Choroid plexus epithelial cell (primary cell): ENCODE measurements at regions not wholly inside any gene's neighbourhood (a gene's known extent, or its start where the extent isn't known, plus 50 kb on each side); places are given as distances from the start of the nearest gene placed in this dataset.

Experiments used
- DNase-seq: peaks from one replicate; pipeline ENCODE4 v3.0.0-alpha.2; 2010; ENCODE audit warnings: low read depth
- H3K4me3 ChIP-seq: 2 replicates; pipeline ENCODE4 v1.5.1; 2011; ENCODE audit warnings: low read depth, mild to moderate bottlenecking, control low read depth, low read length, moderate library complexity
- CTCF ChIP-seq: conservative IDR thresholded peaks from 2 replicates; pipeline ENCODE4 v1.5.1; 2011; ENCODE audit warnings: low read depth, mild to moderate bottlenecking, control low read depth, inconsistent platforms, low read length, moderate library complexity

DNA sequence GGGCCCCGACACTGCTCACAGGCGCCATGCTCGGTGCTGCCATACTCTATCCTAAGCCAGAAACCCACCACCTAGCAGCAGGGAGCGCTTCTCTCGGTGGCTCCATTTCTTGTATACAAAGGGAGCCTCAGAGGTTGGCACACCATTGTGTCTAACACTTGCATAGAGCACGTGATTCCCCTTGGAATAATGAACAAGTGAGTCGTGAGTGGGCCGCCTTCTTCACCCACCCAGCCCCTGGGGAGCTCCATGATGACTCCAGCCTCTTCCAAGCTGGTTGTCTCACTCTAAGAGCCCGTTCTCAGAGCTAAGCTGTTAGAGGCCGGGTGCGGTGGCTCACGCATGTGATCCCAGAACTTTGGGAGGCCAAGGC is 82.3 kb upstream of the ZNF469 start:
- H3K4me3 ChIP-seq: no peak overlapping the region
- TF ChIP-seq CTCF: no peak
- no peak for DNase-seq

DNA sequence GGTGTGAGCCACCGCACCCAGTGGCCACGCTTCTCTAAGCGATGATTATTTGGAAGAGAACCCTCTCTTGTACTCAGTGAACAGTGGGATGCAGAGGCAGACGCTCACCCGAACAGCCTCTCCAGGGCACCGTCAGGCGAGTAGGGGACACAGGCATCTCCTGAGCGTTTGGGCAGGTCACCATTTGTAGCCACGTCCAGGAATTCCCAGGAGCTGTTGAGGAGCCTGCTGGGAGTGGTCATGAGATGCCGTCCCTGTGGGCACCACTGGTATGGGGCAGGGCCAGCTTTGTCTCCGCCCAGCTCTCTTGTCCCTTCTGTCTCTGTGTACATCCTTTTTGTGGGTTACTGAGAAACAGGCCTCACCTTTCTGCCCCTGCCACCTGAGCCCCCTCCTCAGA is 81.3 kb upstream of the ZNF469 start:
- H3K4me3 ChIP-seq: no peak overlapping the region

GRCh38 chr16:88301886-88302285 is 80.9 kb upstream of the ZNF469 start:
- no peak overlapping the region for H3K4me3 ChIP-seq
- no peak for TF ChIP-seq CTCF
- no peak for DNase-seq

More for the DNA sequence above, 81.3 kb upstream of the ZNF469 start:
- TF ChIP-seq CTCF: no peak
- no peak for DNase-seq

DNA sequence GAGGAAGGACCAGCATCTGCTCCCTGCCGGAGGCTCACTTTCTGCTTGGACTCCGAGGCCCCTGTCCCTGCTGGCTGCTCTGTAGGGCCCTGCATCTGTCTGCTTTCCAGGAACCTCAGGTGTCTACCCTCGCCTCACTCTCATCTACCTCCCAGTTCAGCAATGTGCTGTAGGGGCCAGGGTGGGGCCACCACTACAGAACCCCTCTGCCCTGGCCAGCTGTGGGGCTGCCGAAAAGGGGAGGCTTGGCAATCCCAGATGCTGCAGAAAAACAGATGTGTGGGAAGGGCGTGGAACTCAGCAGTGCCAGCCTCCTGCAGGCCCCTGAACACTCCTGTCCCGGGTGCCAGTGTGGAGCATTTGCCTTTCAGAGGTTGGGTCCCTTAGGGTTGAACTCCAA is 80.1 kb upstream of the ZNF469 start:
- no peak for TF ChIP-seq CTCF

GRCh38 chr16:88303405-88303804 is 79.4 kb upstream of the ZNF469 start:
- no peak for DNase-seq
- no peak overlapping the region for H3K4me3 ChIP-seq
- no peak for TF ChIP-seq CTCF

More for the DNA sequence above, 80.1 kb upstream of the ZNF469 start:
- DNase-seq: no peak
- H3K4me3 ChIP-seq: no peak overlapping the region

- no peak overlapping the region for H3K4me3 ChIP-seq
- peak; percentile 96 for DNase-seq
- no peak for TF ChIP-seq CTCF
Observed at GRCh38 chr16:88303890-88304819, 78.6 kb upstream of the ZNF469 start.

DNA sequence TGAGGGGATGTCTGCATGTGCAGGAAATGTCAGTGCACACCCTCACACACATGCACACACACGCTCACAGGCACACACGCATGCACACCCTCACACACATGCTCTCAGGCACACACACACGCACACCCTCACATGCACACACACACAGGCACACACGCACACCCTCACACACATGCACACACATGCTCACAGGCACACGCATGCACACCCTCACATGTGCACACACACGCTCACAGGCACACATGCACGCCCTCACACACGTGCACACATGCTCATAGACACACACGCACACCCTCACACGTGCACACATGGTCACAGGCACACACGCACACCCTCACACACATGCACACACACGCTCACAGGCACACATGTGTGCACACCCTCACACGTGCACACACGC is 77.6 kb upstream of the ZNF469 start:
- DNase-seq: no peak
- H3K4me3 ChIP-seq: no peak overlapping the region
- no peak for TF ChIP-seq CTCF
